ENCODE measurements at regions not wholly inside any gene's neighbourhood (a gene's known extent, or its start where the extent isn't known, plus 50 kb on each side); places are given as distances from the start of the nearest gene placed in this dataset.

GRCh38 chr9:2493529-2493928 lies 128.1 kb upstream of the VLDLR start:
- TF ChIP-seq CTCF (conservative IDR thresholded peaks at IDR 0.05; ENCODE audit: low read length) (no peak), EZH2phosphoT487 (IDR thresholded peaks at IDR 0.05; ENCODE audit: borderline replicate concordance) (no peak)

All from Loucy (cell line).